GM23338 (cell line): ENCODE measurements at regions not wholly inside any gene's neighbourhood (a gene's known extent, or its start where the extent isn't known, plus 50 kb on each side); places are given as distances from the start of the nearest gene placed in this dataset.

Experiments used
- ATAC-seq: fragments of 200-7000 bp; cut with Tn5 transposase; 3 replicates; pipeline ENCODE4 v1.9.1; 2020
- DNase-seq: peaks from one replicate; pipeline ENCODE4 v3.0.0-alpha.2; 2015; ENCODE audit warnings: low spot score
- H2AFZ ChIP-seq: fragments of 200-600 bp; sonication (generic); 2 replicates; pipeline ENCODE4 v1.8.0; 2016; ENCODE audit warnings: antibody characterized with exemption, mild to moderate bottlenecking, moderate library complexity
- H3F3A ChIP-seq: fragments of 200-600 bp; sonication (generic); replicated peaks from 2 replicates; pipeline ENCODE4 v1.8.0; 2017; ENCODE audit warnings: antibody characterized with exemption, mixed run types, low read depth
- H3K27ac ChIP-seq: fragments of 200-600 bp; sonication (generic); 2 replicates; pipeline ENCODE4 v1.6.1; 2016; ENCODE audit warnings: low read depth
- H3K27me3 ChIP-seq: fragments of 200-600 bp; sonication (generic); 2 replicates; pipeline ENCODE4 v1.8.0; 2016; ENCODE audit warnings: mild to moderate bottlenecking, mixed run types, moderate library complexity; ENCODE audit not compliant: insufficient read depth
- H3K36me3 ChIP-seq: fragments of 200-600 bp; sonication (generic); 2 replicates; pipeline ENCODE4 v1.8.0; 2016; ENCODE audit warnings: mild to moderate bottlenecking; ENCODE audit not compliant: insufficient read depth
- H3K4me1 ChIP-seq: fragments of 200-600 bp; sonication (generic); 2 replicates; pipeline ENCODE4 v1.8.0; 2016; ENCODE audit warnings: mild to moderate bottlenecking, moderate library complexity; ENCODE audit not compliant: insufficient read depth
- H3K4me2 ChIP-seq: fragments of 200-600 bp; sonication (generic); 2 replicates; pipeline ENCODE4 v1.7.1; 2017; ENCODE audit warnings: mixed run types
- H3K4me3 ChIP-seq: fragments of 200-600 bp; sonication (generic); 2 replicates; pipeline ENCODE4 v1.6.1; 2016; ENCODE audit warnings: mixed run types
- H3K79me2 ChIP-seq: fragments of 200-600 bp; sonication (generic); replicated peaks from 2 replicates; pipeline ENCODE4 v1.8.0; 2017; ENCODE audit warnings: mild to moderate bottlenecking; ENCODE audit not compliant: insufficient read depth
- H3K9me2 ChIP-seq: fragments of 200-600 bp; sonication (generic); 2 replicates; pipeline ENCODE4 v1.8.0; 2017; ENCODE audit not compliant: insufficient read depth
- H4K20me1 ChIP-seq: fragments of 200-600 bp; sonication (generic); replicated peaks from 2 replicates; pipeline ENCODE4 v1.8.0; 2017; ENCODE audit warnings: mild to moderate bottlenecking; ENCODE audit not compliant: insufficient read depth
- H3K27ac Mint-ChIP-seq: 2 replicates; pipeline ENCODE4 v1.8.0; 2020; ENCODE audit warnings: inconsistent platforms, mild to moderate bottlenecking, moderate library complexity, mixed read lengths
- H3K27me3 Mint-ChIP-seq: 3 replicates; pipeline ENCODE4 v1.8.0; 2022; ENCODE audit warnings: low read depth, mild to moderate bottlenecking, moderate library complexity, mixed read lengths, inconsistent platforms; ENCODE audit not compliant: insufficient read depth, poor library complexity
- H3K36me3 Mint-ChIP-seq: 3 replicates; pipeline ENCODE4 v1.8.0; 2021; ENCODE audit warnings: low read depth, mild to moderate bottlenecking, inconsistent platforms, moderate library complexity, mixed read lengths
- H3K4me1 Mint-ChIP-seq: 3 replicates; pipeline ENCODE4 v1.8.0; 2020; ENCODE audit warnings: mild to moderate bottlenecking, inconsistent platforms, mixed read lengths
- H3K4me3 Mint-ChIP-seq: 3 replicates; pipeline ENCODE4 v1.8.0; 2021; ENCODE audit warnings: moderate library complexity, mild to moderate bottlenecking, inconsistent platforms, mixed read lengths
- H3K9me3 Mint-ChIP-seq: 3 replicates; pipeline ENCODE4 v1.8.0; 2020; ENCODE audit warnings: moderate library complexity, mild to moderate bottlenecking, inconsistent platforms, mixed read lengths
- CREB1 ChIP-seq: fragments of 250-450 bp; sonication (Bioruptor Pico); IDR thresholded peaks from 2 replicates; pipeline ENCODE4 v1.5.0; 2020; ENCODE audit warnings: low read depth, mild to moderate bottlenecking, moderate library complexity
- CTCF ChIP-seq, 2 experiments: fragments of 200-600 bp in 1 of 2; sonication (generic) in 1 of 2; conservative IDR thresholded peaks; 2 replicates each; pipeline versions ENCODE4 v1.5.1 to v1.6.1; 2016 to 2017; ENCODE audit warnings: antibody characterized with exemption in 2 of 2, low read depth in 2 of 2, mild to moderate bottlenecking in 2 of 2, moderate library complexity in 1 of 2
- ETS1 ChIP-seq: IDR thresholded peaks from 2 replicates; pipeline ENCODE4 v1.6.1; 2016; ENCODE audit warnings: antibody characterized with exemption
- EZH2 ChIP-seq: fragments of 200-600 bp; sonication (generic); IDR thresholded peaks from one replicate; pipeline ENCODE4 v1.8.0; 2017; ENCODE audit warnings: antibody characterized with exemption, mild to moderate bottlenecking, low read depth; ENCODE audit not compliant: unreplicated experiment
- EZH2phosphoT487 ChIP-seq: fragments of 200-600 bp; sonication (generic); IDR thresholded peaks from one replicate; pipeline ENCODE4 v1.8.1; 2018; ENCODE audit warnings: antibody characterized with exemption; ENCODE audit not compliant: unreplicated experiment
- JUNB ChIP-seq: IDR thresholded peaks from one replicate; pipeline ENCODE4 v1.6.1; 2016; ENCODE audit warnings: antibody characterized with exemption; ENCODE audit not compliant: unreplicated experiment
- NANOG ChIP-seq: IDR thresholded peaks from 2 replicates; pipeline ENCODE4 v1.6.1; 2016; ENCODE audit warnings: antibody characterized with exemption, borderline replicate concordance
- POLR2AphosphoS5 ChIP-seq: IDR thresholded peaks from 2 replicates; pipeline ENCODE4 v1.6.1; 2016; ENCODE audit warnings: antibody characterized with exemption, low read depth
- REST ChIP-seq: IDR thresholded peaks from one replicate; pipeline ENCODE4 v1.6.1; 2018; ENCODE audit warnings: antibody characterized with exemption; ENCODE audit not compliant: unreplicated experiment
- STAT1 ChIP-seq: IDR thresholded peaks from one replicate; pipeline ENCODE4 v1.6.1; 2016; ENCODE audit warnings: antibody characterized with exemption; ENCODE audit not compliant: unreplicated experiment
- ZNF114 ChIP-seq: fragments of 250-450 bp; sonication (Bioruptor Pico); IDR thresholded peaks from 2 replicates; pipeline ENCODE4 v1.5.0; 2020; ENCODE audit warnings: mild to moderate bottlenecking, moderate library complexity
- ZNF331 ChIP-seq: fragments of 250-450 bp; sonication (Bioruptor Pico); IDR thresholded peaks from 2 replicates; pipeline ENCODE4 v1.5.0; 2020; ENCODE audit warnings: low read depth, mild to moderate bottlenecking, moderate library complexity
- ZNF462 ChIP-seq: fragments of 250-450 bp; sonication (Bioruptor Pico); IDR thresholded peaks from 2 replicates; pipeline ENCODE4 v1.5.0; 2020; ENCODE audit warnings: mild to moderate bottlenecking, moderate library complexity

- ATAC-seq = no peak
- H3K4me1 Mint-ChIP-seq = no peaks in the 10 kb centered on the region
- DNase-seq = no peak
- 0 out of 2 replicates have a peak, but pooled peaks cover 3% of the 10 kb centered on the region for H3K4me1 ChIP-seq
- H3K9me3 Mint-ChIP-seq = no peaks in the 10 kb centered on the region
- no peaks in the 10 kb centered on the region; the same call in 1 of the 2 replicates for H3K9me2 ChIP-seq
- H3K27me3 Mint-ChIP-seq = no peaks in the 10 kb centered on the region
- TF ChIP-seq NANOG (no peak), EZH2phosphoT487 (no peak), ZNF462 (CRISPR knock-in tag) (no peak), CREB1 (CRISPR knock-in tag) (no peak), ZNF114 (CRISPR knock-in tag) (no peak), CTCF (conservative IDR thresholded peaks at IDR 0.05; ENCODE audit: low read depth in 2 of 2) (no peak), ETS1 (no peak), JUNB (no peak), STAT1 (no peak), ZNF331 (no peak), REST (no peak), EZH2 (no peak), POLR2AphosphoS5 (no peak)
- H3K36me3 Mint-ChIP-seq = no peaks in the 10 kb centered on the region
- H3K4me3 Mint-ChIP-seq = no peak overlapping the region
- H3K4me2 ChIP-seq = no peak overlapping the region
- H3K27ac ChIP-seq = no peak overlapping the region
- no peak overlapping the region for H3K4me3 ChIP-seq
- no peak overlapping the region for H2AFZ ChIP-seq
- no peaks in the 10 kb centered on the region for H3F3A ChIP-seq
- no peaks in the 10 kb centered on the region for H3K36me3 ChIP-seq
- H3K27me3 ChIP-seq = no peaks in the 10 kb centered on the region
- no peak overlapping the region for H3K27ac Mint-ChIP-seq
- no peaks in the 10 kb centered on the region for H3K79me2 ChIP-seq
- H4K20me1 ChIP-seq = no peaks in the 10 kb centered on the region
Observed at GRCh38 chr10:61066661-61067344, 122.8 kb upstream of the RHOBTB1 start.
